HCT116 (cell line): ENCODE measurements at regions not wholly inside any gene's neighbourhood (a gene's known extent, or its start where the extent isn't known, plus 50 kb on each side); places are given as distances from the start of the nearest gene placed in this dataset.

ENCODE experiments used
- POLR2A ChIP-seq: IDR thresholded peaks from 2 replicates; pipeline ENCODE4 v1.7.0; 2011; ENCODE audit warnings: borderline replicate concordance; ENCODE audit not compliant: insufficient read depth, insufficient read length; ENCODE audit errors: extremely low read depth
- POLR2AphosphoS5 ChIP-seq: IDR thresholded peaks from 2 replicates; pipeline ENCODE4 v1.6.1; 2011; ENCODE audit warnings: mild to moderate bottlenecking, low read depth, low read length, moderate library complexity

DNA sequence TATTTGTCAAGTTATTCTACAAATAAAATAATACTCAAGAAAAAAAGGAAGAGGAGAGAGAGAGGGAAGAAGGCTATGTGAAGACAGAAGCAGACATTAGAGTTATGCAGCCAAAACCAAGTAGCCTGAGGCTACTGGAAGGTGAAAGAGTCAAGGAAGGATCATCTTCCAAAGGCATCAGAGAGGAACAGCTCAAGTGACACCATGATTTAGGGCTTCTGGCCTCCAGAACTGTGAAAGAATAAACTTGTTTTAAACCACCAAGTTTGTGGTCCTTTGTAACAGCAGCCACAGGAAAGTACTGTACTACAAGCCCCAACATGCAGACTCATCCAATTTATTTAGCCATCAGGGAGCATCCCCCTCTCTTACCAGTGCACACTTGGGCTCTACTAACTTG, 788.5 kb upstream of the LRRTM1 start:
- TF ChIP-seq POLR2AphosphoS5: no peak
- no peak for TF ChIP-seq POLR2A
